MM.1S (cell line): ENCODE measurements at regions not wholly inside any gene's neighbourhood (a gene's known extent, or its start where the extent isn't known, plus 50 kb on each side); places are given as distances from the start of the nearest gene placed in this dataset.

ENCODE experiments used
- DNase-seq: peaks from one replicate; pipeline ENCODE4 v3.0.0-alpha.2; 2015
- H2AFZ ChIP-seq: fragments of 300-600 bp; sonication (generic); 2 replicates; pipeline ENCODE4 v1.6.0; 2016; ENCODE audit warnings: antibody characterized with exemption, low read length
- H3F3A ChIP-seq: fragments of 300-600 bp; sonication (generic); 2 replicates; pipeline ENCODE4 v1.6.1; 2016; ENCODE audit warnings: mild to moderate bottlenecking, antibody characterized with exemption, low read length, moderate library complexity, mixed read lengths; ENCODE audit not compliant: insufficient read depth
- H3K27ac ChIP-seq: fragments of 300-600 bp; sonication (generic); 2 replicates; pipeline ENCODE4 v1.5.1; 2016; ENCODE audit warnings: mild to moderate bottlenecking, low read length
- H3K27me3 ChIP-seq: fragments of 300-600 bp; sonication (generic); replicated peaks from 2 replicates; pipeline ENCODE4 v1.6.0; 2016; ENCODE audit warnings: low read length; ENCODE audit not compliant: insufficient read depth
- H3K36me3 ChIP-seq: fragments of 300-600 bp; sonication (generic); replicated peaks from 2 replicates; pipeline ENCODE4 v1.6.1; 2016; ENCODE audit warnings: mild to moderate bottlenecking, low read length, mixed read lengths; ENCODE audit not compliant: insufficient read depth
- H3K4me1 ChIP-seq: fragments of 300-600 bp; sonication (generic); 2 replicates; pipeline ENCODE4 v1.6.1; 2016; ENCODE audit warnings: low read length, mixed read lengths
- H3K4me2 ChIP-seq: fragments of 300-600 bp; sonication (generic); 2 replicates; pipeline ENCODE4 v1.6.0; 2016; ENCODE audit warnings: low read depth, low read length
- H3K4me3 ChIP-seq: fragments of 300-600 bp; sonication (generic); 2 replicates; pipeline ENCODE4 v1.5.1; 2016; ENCODE audit warnings: low read length, mixed read lengths
- H3K79me2 ChIP-seq: fragments of 300-600 bp; sonication (generic); 2 replicates; pipeline ENCODE4 v1.6.1; 2016; ENCODE audit warnings: mixed run types, low read length, mixed read lengths
- H3K9ac ChIP-seq: fragments of 300-600 bp; sonication (generic); 2 replicates; pipeline ENCODE4 v1.6.1; 2016; ENCODE audit warnings: low read length, mixed read lengths
- H3K9me2 ChIP-seq: fragments of 300-600 bp; sonication (generic); replicated peaks from 2 replicates; pipeline ENCODE4 v1.6.1; 2016; ENCODE audit warnings: mild to moderate bottlenecking, low read length, mixed read lengths; ENCODE audit not compliant: insufficient read depth
- H3K9me3 ChIP-seq: fragments of 300-600 bp; sonication (generic); replicated peaks from 2 replicates; pipeline ENCODE4 v1.6.1; 2016; ENCODE audit warnings: mild to moderate bottlenecking, low read length, mixed read lengths; ENCODE audit not compliant: insufficient read depth
- H4K20me1 ChIP-seq: fragments of 300-600 bp; sonication (generic); 2 replicates; pipeline ENCODE4 v1.6.1; 2016; ENCODE audit warnings: mild to moderate bottlenecking, low read length, moderate library complexity, mixed read lengths; ENCODE audit not compliant: insufficient read depth
- CTCF ChIP-seq: fragments of 300-600 bp; sonication (generic); IDR thresholded peaks from 2 replicates; pipeline ENCODE4 v1.5.1; 2016; ENCODE audit warnings: antibody characterized with exemption, low read length, mixed read lengths
- EZH2 ChIP-seq: fragments of 300-600 bp; sonication (generic); optimal IDR thresholded peaks from 2 replicates; pipeline ENCODE3; 2017; ENCODE audit warnings: low read depth, mild to moderate bottlenecking, antibody characterized with exemption, low read length, mixed read lengths
- EZH2phosphoT487 ChIP-seq: fragments of 300-600 bp; sonication (generic); IDR thresholded peaks from 2 replicates; pipeline ENCODE4 v1.6.1; 2018; ENCODE audit warnings: antibody characterized with exemption, low read length

- Histone ChIP-seq H3K27ac (no peak overlapping the region), H3K4me2 (no peak overlapping the region), H3K27me3 (no peaks in the 10 kb centered on the region), H2AFZ (no peak overlapping the region), H3K9ac (no peak overlapping the region), H3K36me3 (no peaks in the 10 kb centered on the region), H3K9me3 (no peaks in the 10 kb centered on the region), H3K9me2 (no peaks in the 10 kb centered on the region), H3F3A (no peaks in the 10 kb centered on the region), H4K20me1 (no peaks in the 10 kb centered on the region), H3K4me1 (no peaks in the 10 kb centered on the region), H3K4me3 (no peak overlapping the region), H3K79me2 (no peaks in the 10 kb centered on the region)
- DNase-seq, result no peak
- TF ChIP-seq CTCF, result no peak
- TF ChIP-seq EZH2phosphoT487, result no peak
- TF ChIP-seq EZH2, result no peak
Measured at GRCh38 chr15:37619358-37620042, 314.9 kb upstream of the TMCO5A start.

- Histone ChIP-seq H2AFZ (no peak overlapping the region), H3K9ac (no peak overlapping the region), H3K9me2 (no peaks in the 10 kb centered on the region), H4K20me1 (no peaks in the 10 kb centered on the region), H3K4me1 (no peaks in the 10 kb centered on the region), H3K36me3 (no peaks in the 10 kb centered on the region), H3K4me2 (no peak overlapping the region), H3K27me3 (no peaks in the 10 kb centered on the region), H3F3A (no peaks in the 10 kb centered on the region), H3K27ac (no peak overlapping the region), H3K4me3 (no peak overlapping the region), H3K9me3 (no peaks in the 10 kb centered on the region), H3K79me2 (no peaks in the 10 kb centered on the region)
- DNase-seq, result no peak
- TF ChIP-seq EZH2phosphoT487 (no peak), CTCF (no peak), EZH2 (no peak)
Measured at GRCh38 chr15:37625576-37625975, 308.9 kb upstream of the TMCO5A start.

- H3K27me3 ChIP-seq, result no peaks in the 10 kb centered on the region
- no peaks in the 10 kb centered on the region for H3K79me2 ChIP-seq
- no peaks in the 10 kb centered on the region for H3K9me2 ChIP-seq
- no peaks in the 10 kb centered on the region for H3K4me1 ChIP-seq
- H4K20me1 ChIP-seq, result no peaks in the 10 kb centered on the region
- no peak overlapping the region for H2AFZ ChIP-seq
- H3K9me3 ChIP-seq, result no peaks in the 10 kb centered on the region
- H3K27ac ChIP-seq, result no peak overlapping the region
- no peak for TF ChIP-seq EZH2
- TF ChIP-seq CTCF, result no peak
- TF ChIP-seq EZH2phosphoT487, result no peak
- H3K36me3 ChIP-seq, result no peaks in the 10 kb centered on the region
- no peak overlapping the region for H3K4me2 ChIP-seq
- no peak for DNase-seq
- no peaks in the 10 kb centered on the region for H3F3A ChIP-seq
- no peak overlapping the region for H3K9ac ChIP-seq
- no peak overlapping the region for H3K4me3 ChIP-seq
Measured at GRCh38 chr15:37628507-37628906, 305.9 kb upstream of the TMCO5A start.
